DND-41 (cell line): ENCODE measurements at regions not wholly inside any gene's neighbourhood (a gene's known extent, or its start where the extent isn't known, plus 50 kb on each side); places are given as distances from the start of the nearest gene placed in this dataset.
"Not testable (repeated sequence)": the region's sequence is repeated elsewhere in the genome, so short reads cannot be mapped to it uniquely, and the experiment has no call there.

Experiments
- ATAC-seq: fragments of 200-7000 bp; cut with Tn5 transposase; 3 replicates; pipeline ENCODE4 v1.9.1; 2021; ENCODE audit warnings: low read depth; ENCODE audit not compliant: insufficient read depth
- DNase-seq: peaks from one replicate; pipeline ENCODE4 v3.0.0-alpha.2; 2020
- H2AFZ ChIP-seq: 2 replicates; pipeline ENCODE4 v1.6.0; 2012; ENCODE audit warnings: low read depth, low read length
- H3K27ac ChIP-seq: 2 replicates; pipeline ENCODE4 v1.5.1; 2012; ENCODE audit warnings: low read length, inconsistent platforms
- H3K27me3 ChIP-seq: fragments of 200-600 bp; sonication (generic); 2 replicates; pipeline ENCODE4 v1.6.0; 2012; ENCODE audit warnings: low read length, mild to moderate bottlenecking, inconsistent platforms; ENCODE audit not compliant: insufficient read depth, poor library complexity
- H3K36me3 ChIP-seq: 2 replicates; pipeline ENCODE4 v1.5.1; 2012; ENCODE audit warnings: low read length, inconsistent platforms; ENCODE audit not compliant: insufficient read depth
- H3K4me1 ChIP-seq: 2 replicates; pipeline ENCODE4 v1.5.1; 2012; ENCODE audit warnings: mild to moderate bottlenecking, low read length; ENCODE audit not compliant: insufficient read depth
- H3K4me2 ChIP-seq: 2 replicates; pipeline ENCODE4 v1.6.0; 2012; ENCODE audit warnings: mild to moderate bottlenecking, moderate library complexity, low read length, inconsistent platforms; ENCODE audit not compliant: insufficient read depth
- H3K4me3 ChIP-seq, 2 experiments: fragments of 200-600 bp in 1 of 2; shearing (Covaris generic) in 1 of 2; 2 replicates each; pipeline ENCODE4 v1.5.1; 2012 to 2016; ENCODE audit warnings: inconsistent platforms in 2 of 2, low read length in 2 of 2, mild to moderate bottlenecking in 2 of 2, low read depth in 1 of 2, moderate library complexity in 1 of 2
- H3K79me2 ChIP-seq: 2 replicates; pipeline ENCODE4 v1.6.0; 2012; ENCODE audit warnings: low read length, inconsistent platforms; ENCODE audit not compliant: insufficient read depth
- H3K9ac ChIP-seq: 2 replicates; pipeline ENCODE4 v1.6.0; 2012; ENCODE audit warnings: low read depth, mild to moderate bottlenecking, inconsistent platforms, low read length, moderate library complexity
- H3K9me3 ChIP-seq: 2 replicates; pipeline ENCODE4 v1.5.1; 2012; ENCODE audit warnings: low read length, moderate library complexity, mild to moderate bottlenecking, inconsistent platforms; ENCODE audit not compliant: insufficient read depth, severe bottlenecking
- H4K20me1 ChIP-seq: 2 replicates; pipeline ENCODE4 v1.6.0; 2012; ENCODE audit warnings: low read length; ENCODE audit not compliant: insufficient read depth
- EZH2 ChIP-seq: IDR thresholded peaks from 3 replicates; pipeline ENCODE4 v1.6.1; 2012; ENCODE audit warnings: borderline replicate concordance, low read depth, mild to moderate bottlenecking, moderate library complexity, low read length, inconsistent platforms; ENCODE audit not compliant: severe bottlenecking
- TF ChIP-seq, protein P1 (sequence below): IDR thresholded peaks from 2 replicates; pipeline ENCODE4 v1.5.1; 2012; ENCODE audit warnings: borderline replicate concordance, low read length, moderate library complexity, mild to moderate bottlenecking; ENCODE audit not compliant: poor library complexity, severe bottlenecking; ENCODE audit errors: extremely low read depth

DNA sequence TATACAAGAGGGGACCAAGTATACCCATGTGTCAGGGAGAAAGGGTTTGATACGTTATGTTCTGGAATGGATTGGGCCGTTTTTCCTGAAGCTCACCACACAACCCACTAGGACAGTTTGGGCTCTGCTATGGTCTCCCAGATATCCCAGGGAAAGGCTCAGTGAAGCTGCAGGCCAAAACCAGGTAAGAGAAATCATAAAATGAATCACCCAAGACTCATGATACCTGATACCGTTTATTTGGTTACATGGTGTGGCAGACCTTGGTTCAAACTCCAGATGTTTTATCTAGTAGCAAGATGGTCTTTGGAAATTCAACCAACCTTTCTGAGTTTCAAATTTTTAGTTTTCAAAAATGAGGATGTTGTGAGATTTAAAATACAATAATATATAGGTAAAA lies 177.6 kb downstream of the C12orf75 start:
- Histone ChIP-seq H3K27me3 (peaks cover 8% of the 10 kb centered on the region), H3K4me3 (no peak overlapping the region), H3K4me1 (no peaks in the 10 kb centered on the region), H2AFZ (no peak overlapping the region), H4K20me1 (no peaks in the 10 kb centered on the region), H3K79me2 (no peaks in the 10 kb centered on the region), H3K9me3 (no peaks in the 10 kb centered on the region), H3K36me3 (no peaks in the 10 kb centered on the region), H3K27ac (no peak overlapping the region), H3K4me2 (no peak overlapping the region), H3K9ac (no peak overlapping the region)
- ATAC-seq (no peak), DNase-seq (no peak)
- TF ChIP-seq, protein P1, sequence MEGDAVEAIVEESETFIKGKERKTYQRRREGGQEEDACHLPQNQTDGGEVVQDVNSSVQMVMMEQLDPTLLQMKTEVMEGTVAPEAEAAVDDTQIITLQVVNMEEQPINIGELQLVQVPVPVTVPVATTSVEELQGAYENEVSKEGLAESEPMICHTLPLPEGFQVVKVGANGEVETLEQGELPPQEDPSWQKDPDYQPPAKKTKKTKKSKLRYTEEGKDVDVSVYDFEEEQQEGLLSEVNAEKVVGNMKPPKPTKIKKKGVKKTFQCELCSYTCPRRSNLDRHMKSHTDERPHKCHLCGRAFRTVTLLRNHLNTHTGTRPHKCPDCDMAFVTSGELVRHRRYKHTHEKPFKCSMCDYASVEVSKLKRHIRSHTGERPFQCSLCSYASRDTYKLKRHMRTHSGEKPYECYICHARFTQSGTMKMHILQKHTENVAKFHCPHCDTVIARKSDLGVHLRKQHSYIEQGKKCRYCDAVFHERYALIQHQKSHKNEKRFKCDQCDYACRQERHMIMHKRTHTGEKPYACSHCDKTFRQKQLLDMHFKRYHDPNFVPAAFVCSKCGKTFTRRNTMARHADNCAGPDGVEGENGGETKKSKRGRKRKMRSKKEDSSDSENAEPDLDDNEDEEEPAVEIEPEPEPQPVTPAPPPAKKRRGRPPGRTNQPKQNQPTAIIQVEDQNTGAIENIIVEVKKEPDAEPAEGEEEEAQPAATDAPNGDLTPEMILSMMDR = no peak
- no peak for TF ChIP-seq EZH2

DNA sequence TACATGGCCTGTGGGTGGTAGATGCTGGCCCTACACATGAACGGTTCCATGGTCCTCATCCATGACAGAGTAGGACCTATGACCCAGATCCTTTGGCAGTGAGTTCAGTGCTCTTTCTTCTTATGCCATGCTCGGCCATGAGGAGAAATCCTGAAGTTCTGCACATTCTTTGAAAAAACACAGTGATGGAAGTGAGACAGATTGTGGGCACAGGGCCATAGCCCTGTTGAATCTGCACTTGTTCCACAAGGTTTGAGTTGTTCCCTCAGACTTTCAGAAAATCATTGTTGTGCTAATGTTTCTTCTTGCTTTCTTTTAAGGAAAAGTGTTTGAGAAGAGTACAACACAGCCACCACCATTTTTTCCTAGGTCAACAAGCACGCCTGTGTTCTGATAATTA lies 180.0 kb downstream of the C12orf75 start:
- Histone ChIP-seq H3K4me1 (no peaks in the 10 kb centered on the region), H3K36me3 (no peaks in the 10 kb centered on the region), H2AFZ (no peak overlapping the region), H3K4me3 (no peak overlapping the region), H3K27ac (no peak overlapping the region), H4K20me1 (no peaks in the 10 kb centered on the region), H3K79me2 (no peaks in the 10 kb centered on the region), H3K9me3 (no peaks in the 10 kb centered on the region), H3K4me2 (no peak overlapping the region), H3K9ac (no peak overlapping the region), H3K27me3 (peaks cover 8% of the 10 kb centered on the region)
- DNase-seq (no peak), ATAC-seq (no peak)
- TF ChIP-seq, protein P1 = no peak
- TF ChIP-seq EZH2 = no peak

DNA sequence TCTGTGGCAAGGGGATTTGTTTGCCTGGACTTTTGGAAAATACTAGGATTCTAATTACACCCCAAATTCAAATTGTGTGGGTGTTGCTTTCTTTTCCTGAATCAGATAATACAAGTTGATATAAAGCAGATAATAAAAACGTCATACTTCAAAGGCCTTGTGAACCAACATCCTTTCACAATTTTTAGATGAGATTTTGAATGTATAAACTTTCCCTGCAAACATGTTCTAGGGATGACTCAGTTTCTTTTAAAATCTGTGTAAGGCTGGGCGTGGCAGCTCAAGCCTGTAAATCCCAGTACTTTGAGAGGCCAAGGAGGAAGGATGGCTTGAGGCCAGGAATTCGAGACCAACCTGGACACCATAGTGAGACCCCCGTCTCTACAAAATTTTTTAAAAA lies 182.4 kb downstream of the C12orf75 start:
- H3K9me3 ChIP-seq, ATAC-seq, H3K4me1 ChIP-seq, H4K20me1 ChIP-seq, H3K79me2 ChIP-seq, H3K9ac ChIP-seq, H3K27ac ChIP-seq, DNase-seq, H3K27me3 ChIP-seq, H3K4me3 ChIP-seq, H2AFZ ChIP-seq, H3K36me3 ChIP-seq, H3K4me2 ChIP-seq: not testable (repeated sequence)

DNA sequence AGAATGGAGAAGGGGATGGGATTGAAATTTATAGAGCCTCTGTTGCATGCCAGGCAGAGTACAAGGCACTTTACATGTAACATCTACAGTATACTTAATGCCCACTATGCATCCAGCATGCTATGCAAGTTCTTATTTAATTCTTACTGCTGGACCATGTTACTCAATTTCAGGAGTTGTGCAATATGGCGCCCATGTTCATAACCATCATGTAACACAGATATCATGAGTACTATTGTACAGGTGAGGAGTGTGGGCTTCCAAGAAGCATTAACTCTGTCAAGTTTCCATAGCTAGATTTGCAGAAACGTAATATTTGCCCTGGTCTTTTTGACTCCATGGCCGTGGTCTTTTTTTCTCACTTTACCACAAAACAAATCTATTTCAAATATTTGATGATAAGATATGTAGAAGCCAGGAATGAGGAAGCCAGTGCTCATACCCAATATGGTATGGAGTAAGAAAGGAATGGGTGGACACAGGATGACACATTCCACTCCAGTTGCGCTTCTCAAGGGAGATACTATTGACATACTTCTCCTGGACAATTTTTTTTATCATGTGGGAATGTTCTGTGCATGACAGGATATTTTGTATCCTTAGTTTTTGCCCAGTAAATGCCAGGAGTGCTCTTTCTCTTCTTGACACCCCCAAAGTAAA lies 191.8 kb downstream of the C12orf75 start:
- TF ChIP-seq EZH2 = no peak
- TF ChIP-seq, protein P1 = no peak
- no peak for ATAC-seq
- Histone ChIP-seq H3K27me3 (peaks cover 4% of the 10 kb centered on the region), H4K20me1 (no peaks in the 10 kb centered on the region), H3K9ac (no peak overlapping the region), H3K4me1 (no peaks in the 10 kb centered on the region), H3K27ac (no peak overlapping the region), H3K36me3 (no peaks in the 10 kb centered on the region), H3K9me3 (no peaks in the 10 kb centered on the region), H3K4me3 (no peak overlapping the region), H2AFZ (no peak overlapping the region), H3K4me2 (no peak overlapping the region), H3K79me2 (no peaks in the 10 kb centered on the region)
- DNase-seq = no peak
